ENCODE measurements at regions not wholly inside any gene's neighbourhood (a gene's known extent, or its start where the extent isn't known, plus 50 kb on each side); places are given as distances from the start of the nearest gene placed in this dataset.
A peak's percentile ranks its signal among the peaks of the same experiment; 100 is the strongest.

DNA sequence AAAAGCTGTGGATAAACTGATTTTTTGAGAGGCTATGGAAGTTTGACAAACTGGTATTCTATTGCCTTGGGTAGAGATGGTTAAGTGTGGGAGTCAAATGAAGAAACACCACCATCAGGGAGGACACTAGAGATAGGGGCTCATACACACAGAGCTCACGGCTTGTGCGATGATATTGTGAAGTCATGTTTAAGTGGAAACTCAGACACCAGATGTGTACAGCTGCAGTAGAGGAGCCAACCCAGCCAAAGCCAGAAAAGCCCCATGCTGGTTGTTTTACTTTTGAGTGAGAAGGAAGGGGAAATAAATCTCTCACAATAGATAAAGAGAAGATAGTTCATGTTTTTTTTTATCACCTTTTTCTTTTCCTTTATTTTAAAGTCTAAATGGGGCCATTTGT lies 377.7 kb downstream of the DMRT2 start:
- DNase-seq (ENCODE audit: low read depth): no peak

DNA sequence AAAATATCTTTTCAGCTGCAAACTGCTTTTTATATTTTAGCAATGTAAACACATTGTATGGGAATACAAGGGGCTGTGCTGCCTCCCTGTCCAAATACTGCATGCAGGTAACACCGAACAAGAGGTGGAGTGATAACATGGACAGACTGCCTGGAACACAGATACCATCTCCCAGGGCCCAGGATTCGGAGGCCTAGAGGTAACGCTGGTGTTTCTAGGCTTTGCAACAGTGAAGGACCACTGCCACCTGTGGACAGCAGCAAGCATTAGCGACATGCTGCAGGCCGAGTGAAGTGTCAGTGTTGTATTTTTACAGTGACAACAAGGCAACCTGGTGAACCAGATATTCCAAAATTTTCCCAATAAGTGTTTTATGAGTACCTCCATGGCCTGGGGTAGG lies 379.1 kb downstream of the DMRT2 start:
- peak; percentile 3 for DNase-seq (ENCODE audit: low read depth)

DNA sequence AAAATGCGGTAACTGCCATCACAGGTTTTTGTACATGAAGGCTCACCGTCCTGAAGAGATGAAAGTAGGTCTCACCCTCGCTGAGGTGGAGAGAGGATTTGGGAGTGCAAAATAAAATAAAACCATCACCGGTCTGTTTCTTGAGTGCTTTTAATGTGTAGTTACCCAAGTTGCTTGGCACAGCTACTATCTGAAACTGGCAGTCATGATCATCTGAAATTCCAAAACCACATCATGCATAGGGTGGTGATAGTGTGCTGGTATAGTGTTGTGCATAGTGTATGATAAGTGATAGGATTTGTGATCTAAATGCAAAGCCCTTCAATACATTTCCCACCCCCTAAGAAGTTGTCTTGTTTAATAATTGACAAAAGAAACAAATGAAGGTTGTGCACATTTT lies 381.3 kb downstream of the DMRT2 start:
- DNase-seq (ENCODE audit: low read depth): no peak

DNA sequence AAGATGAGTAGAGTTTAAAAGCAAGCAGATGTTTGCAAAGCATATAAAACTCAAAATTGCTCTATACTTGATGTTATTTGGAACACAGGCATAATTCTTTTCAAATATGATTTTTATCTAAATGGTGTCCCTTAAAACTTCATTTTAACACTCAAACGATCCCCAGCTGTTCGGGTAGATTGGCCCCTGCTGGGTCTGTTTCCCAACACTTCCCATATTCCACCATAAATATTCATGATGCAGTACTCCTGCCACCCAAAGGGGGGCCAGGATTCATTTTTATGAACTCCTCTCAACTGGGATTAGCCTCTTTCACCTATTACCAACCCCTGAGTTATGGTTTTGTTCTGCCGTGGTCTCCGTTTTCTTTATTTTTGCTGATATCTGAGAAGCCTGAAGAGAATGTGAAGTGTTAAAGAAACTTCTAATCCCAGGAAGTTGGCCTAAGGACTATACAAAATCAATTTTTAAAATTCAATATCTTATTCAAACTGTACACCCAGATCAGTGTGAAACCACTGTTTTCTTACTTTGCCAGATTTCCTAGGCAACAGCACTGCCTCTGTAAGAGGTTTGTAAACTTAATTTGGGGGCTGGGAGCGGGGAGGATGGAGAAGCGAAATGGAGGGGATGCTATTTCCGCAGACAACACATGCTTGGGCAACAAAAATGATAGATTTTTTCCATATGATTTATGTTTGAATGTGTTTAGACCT lies 384.1 kb downstream of the DMRT2 start:
- DNase-seq (ENCODE audit: low read depth): no peak

- no peak for DNase-seq (ENCODE audit: low read depth)
These were observed 384.7 kb downstream of the DMRT2 start for GRCh38 chr9:1434811-1435210.

DNA sequence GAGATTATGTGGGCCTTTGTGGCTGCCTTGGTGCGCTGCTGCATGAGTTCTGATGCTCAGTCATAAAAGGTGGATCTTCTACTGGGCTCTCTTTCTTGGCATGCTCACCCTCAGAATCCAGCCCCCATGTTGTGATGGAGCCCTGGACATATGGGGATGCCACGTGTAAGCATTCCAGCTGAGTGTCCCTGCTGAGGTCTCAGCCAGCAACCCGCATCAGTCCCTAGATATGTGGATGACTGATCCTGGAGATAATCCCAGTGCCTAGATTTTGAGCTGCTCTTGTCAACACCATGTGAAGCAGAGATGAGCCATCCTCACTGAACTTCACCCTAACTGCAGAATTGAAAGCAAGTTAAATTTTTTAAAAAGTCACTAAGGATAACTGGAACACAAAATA lies 390.1 kb downstream of the DMRT2 start:
- no peak for DNase-seq (ENCODE audit: low read depth)

- DNase-seq (ENCODE audit: low read depth): no peak
These were observed 391.9 kb downstream of the DMRT2 start for GRCh38 chr9:1442105-1442504.

DNA sequence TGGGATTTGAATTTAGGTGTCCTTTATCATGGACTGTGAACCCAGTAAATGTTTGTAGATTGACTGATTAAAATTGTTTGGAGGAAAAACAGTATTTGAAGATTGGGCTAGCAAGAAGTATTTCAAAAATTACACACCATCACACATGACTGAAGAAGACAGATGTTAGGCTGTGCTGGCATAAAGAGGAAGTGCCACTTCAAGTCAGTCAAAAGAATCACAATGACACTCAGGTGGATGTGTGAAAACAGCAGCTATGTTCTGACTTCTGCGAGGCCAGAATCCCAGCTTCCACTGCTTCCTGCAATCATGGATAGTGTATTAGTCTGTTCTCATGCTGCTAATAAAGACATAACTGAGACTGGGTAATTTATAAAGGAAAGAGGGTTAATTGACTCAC lies 393.3 kb downstream of the DMRT2 start:
- no peak for DNase-seq (ENCODE audit: low read depth)

DNA sequence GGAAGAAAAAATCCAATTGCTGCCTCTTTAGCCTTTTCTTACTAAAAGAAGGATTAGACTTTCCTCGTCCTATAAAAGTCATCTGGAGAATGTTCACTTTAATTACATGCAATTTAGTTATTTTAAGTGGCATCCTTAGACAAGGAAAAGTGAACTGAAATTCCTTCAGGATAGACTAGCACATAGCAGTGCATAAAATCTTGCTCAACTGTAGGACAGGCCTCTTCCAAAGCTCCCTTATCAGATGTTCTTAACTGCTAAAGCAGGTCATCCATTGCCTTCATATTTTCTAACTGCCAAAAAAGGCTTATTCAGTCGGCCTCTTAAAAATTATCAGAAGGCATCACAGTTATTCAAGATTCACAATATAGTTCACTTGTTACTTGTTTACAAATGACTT lies 396.5 kb downstream of the DMRT2 start:
- no peak for DNase-seq (ENCODE audit: low read depth)

GRCh38 chr9:1453636-1454035 lies 403.5 kb downstream of the DMRT2 start:
- no peak for DNase-seq (ENCODE audit: low read depth)

GRCh38 chr9:1454211-1454610 lies 404.1 kb downstream of the DMRT2 start:
- DNase-seq (ENCODE audit: low read depth): no peak

GRCh38 chr9:1454616-1455347 lies 404.6 kb downstream of the DMRT2 start:
- DNase-seq (ENCODE audit: low read depth): no peak

DNA sequence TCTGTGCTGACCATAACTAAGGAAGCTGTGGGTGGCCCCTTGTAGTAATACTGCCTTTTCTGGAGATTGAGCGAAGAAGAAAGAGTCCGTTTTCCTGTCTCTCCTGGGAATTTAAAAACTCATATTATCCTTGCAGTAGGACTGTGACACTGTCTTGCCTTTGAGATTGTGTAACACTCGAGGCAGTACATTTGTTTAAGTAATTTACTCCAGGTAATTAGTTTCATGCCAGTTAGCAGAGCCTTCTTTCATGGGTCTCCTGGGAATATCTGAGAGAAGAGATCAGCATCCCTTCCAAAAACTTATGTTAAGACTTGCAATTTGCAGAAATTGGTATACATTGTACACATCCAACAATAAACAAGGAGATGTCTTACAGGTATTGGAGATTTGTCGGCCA lies 405.6 kb downstream of the DMRT2 start:
- DNase-seq (ENCODE audit: low read depth): no peak

- DNase-seq (ENCODE audit: low read depth): no peak
These were observed 406.3 kb downstream of the DMRT2 start for GRCh38 chr9:1456301-1457024.

- no peak for DNase-seq (ENCODE audit: low read depth)
These were observed 407.3 kb downstream of the DMRT2 start for GRCh38 chr9:1457460-1457859.

- peak; percentile 78 for DNase-seq (ENCODE audit: low read depth)
These were observed 408.3 kb downstream of the DMRT2 start for GRCh38 chr9:1458503-1458902.

DNA sequence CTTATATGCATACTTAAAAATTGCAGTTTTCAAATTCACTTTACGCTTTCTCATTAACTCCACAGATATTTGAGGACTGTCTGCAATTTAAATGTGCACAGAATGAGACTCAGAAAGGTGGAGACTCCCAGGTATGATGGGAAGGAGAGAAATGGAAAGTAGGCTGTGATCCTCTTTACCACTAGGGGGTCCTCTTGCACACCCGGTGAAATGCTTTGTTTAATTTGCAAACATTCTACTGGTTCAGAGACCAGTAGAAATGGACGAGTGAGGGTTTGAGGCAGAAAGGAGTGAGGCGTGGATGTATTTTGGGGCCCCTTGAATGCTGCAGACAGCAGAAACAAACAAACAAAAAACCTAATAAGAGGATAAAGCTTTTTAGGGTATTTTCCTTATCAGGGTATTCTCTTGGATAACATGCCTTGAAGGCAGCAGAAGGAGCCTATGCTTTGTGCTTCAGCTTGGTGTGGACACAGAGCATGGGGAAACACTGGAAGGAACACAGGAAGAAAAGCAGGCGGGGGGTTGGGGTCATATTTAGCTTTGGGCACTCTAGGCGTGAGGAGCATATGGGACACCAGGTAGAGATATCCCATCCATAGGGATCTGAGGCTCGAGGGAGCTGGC lies 410.1 kb downstream of the DMRT2 start:
- DNase-seq (ENCODE audit: low read depth): no peak

GRCh38 chr9:1461812-1462211 lies 411.7 kb downstream of the DMRT2 start:
- no peak for DNase-seq (ENCODE audit: low read depth)

DNA sequence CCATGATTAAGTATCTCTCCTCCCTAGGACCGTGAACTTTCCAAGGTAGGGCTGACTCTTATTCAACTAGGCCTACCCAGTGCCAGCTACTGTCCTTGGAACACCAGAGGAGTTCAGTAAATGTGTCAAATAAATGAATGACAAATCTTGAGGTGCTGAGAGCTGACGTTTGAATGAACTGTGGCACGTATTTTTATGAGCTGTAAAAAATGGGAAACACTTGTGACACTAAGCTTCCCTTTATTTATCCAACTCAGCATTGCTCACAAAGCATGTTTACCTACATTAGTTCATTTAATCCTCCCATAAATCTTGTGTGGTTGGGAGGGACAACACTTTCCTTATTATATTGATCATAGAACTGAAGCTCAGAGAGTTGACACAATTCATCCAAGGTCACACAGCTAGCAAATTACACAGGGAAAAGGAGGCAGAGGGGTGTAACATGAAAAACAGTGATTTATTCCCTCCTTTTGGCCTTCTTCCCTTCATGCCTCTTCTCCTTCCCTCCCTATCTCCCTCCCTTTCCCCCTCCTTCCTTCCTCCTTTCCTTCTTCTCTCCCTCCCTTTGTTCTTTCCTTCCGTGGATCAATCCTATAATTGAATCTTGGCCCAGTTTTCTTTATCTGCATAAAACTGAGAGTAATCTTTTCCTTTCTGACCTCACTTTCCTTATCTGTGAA lies 412.6 kb downstream of the DMRT2 start:
- no peak for DNase-seq (ENCODE audit: low read depth)

- no peak for DNase-seq (ENCODE audit: low read depth)
These were observed 419.8 kb downstream of the DMRT2 start for GRCh38 chr9:1469996-1470395.

DNA sequence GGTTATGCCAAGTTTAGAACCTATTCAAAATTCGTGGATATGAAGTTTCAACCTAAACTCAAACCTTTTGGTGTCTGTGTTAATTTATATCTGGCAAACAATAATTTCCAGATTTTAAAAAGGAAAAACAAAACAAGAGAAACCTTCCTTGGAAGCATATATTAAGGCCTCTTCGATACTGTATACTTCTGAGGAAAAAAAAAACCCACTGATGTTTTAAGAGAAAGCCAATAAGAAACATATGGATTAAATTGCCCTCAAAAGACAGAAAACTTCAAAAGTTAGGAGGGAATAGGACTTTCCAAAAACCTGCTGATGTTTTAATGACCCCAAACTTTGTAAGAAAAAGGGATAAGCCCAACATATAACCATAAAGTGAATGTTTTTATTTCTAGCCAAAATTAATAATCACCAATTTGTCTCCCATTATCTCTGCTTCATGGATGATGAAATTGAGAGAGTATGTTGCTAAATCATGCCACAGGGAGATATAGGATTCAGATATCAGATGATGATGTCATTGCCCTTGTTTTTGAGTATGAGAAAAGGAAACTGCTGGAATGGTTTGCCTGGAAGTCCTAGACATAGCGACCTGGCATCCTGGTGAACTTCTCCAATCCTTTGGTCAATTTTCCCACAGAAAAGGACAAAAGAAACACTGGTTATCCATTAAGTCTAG lies 423.9 kb downstream of the DMRT2 start:
- no peak for DNase-seq (ENCODE audit: low read depth)

Measured in renal cortical epithelial cell (primary cell).